ENCODE measurements at regions not wholly inside any gene's neighbourhood (a gene's known extent, or its start where the extent isn't known, plus 50 kb on each side); places are given as distances from the start of the nearest gene placed in this dataset.

GRCh38 chr1:213622365-213623063 lies 365.3 kb upstream of the PROX1 start:
- TF ChIP-seq CTCF (IDR thresholded peaks at IDR 0.05 in 4 of 5, conservative IDR thresholded peaks at IDR 0.05 in 1 of 5) (no peak), POLR2A (IDR thresholded peaks at IDR 0.05) (no peak)
